HG02763 (cell line): ENCODE measurements at regions not wholly inside any gene's neighbourhood (a gene's known extent, or its start where the extent isn't known, plus 50 kb on each side); places are given as distances from the start of the nearest gene placed in this dataset.
"Not testable (repeated sequence)": the region's sequence is repeated elsewhere in the genome, so short reads cannot be mapped to it uniquely, and the experiment has no call there.

ENCODE experiments used
- ATAC-seq: cut with Tn5 transposase; IDR thresholded peaks from one replicate; pipeline ENCODE4 v1.9.1; 2021; ENCODE audit warnings: mild to moderate bottlenecking, moderate library complexity; ENCODE audit not compliant: unreplicated experiment

GRCh38 chr10:64283621-64284020 is 762.4 kb downstream of the REEP3 start:
- no peak for ATAC-seq

- no peak for ATAC-seq
Observed at GRCh38 chr10:64286533-64286932, 765.3 kb downstream of the REEP3 start.

DNA sequence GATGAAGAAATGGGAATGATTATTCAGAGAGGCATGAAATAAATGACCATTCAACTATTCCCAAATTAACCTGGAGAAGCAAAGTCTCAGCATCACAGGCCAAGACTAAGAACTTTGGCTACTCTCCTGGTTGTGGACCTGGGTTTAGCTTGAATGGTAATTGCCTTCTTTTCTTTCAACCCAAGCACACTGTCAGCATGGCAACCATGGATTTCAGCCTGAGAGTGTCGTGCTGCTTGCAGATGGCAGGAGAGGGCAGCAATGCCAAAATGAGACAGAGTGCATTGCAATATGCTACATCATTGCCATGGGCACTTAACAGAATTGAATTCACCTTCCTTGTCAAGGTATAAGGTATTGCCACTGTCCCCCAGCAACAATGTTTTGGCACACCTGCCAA is 767.2 kb downstream of the REEP3 start:
- ATAC-seq: no peak

DNA sequence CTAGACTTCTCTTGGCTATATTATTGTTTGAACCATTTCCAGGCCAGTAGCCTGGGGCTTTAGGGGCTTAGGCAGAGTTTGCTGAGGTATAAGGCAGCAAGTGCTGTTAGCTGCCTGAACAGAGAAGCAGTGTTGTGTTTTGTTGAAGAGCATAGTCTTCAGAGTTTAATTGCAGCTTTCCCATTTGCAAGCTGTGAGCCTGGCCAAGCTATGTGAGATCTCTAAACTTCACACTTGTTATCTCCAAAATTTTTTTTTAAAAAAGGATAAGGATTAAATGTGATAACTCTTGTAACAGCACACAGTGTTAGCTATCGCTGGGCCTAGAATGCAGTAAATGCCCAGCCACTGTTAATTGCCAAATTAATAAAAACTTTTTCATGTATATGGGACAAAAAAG is 782.4 kb downstream of the REEP3 start:
- no peak for ATAC-seq

DNA sequence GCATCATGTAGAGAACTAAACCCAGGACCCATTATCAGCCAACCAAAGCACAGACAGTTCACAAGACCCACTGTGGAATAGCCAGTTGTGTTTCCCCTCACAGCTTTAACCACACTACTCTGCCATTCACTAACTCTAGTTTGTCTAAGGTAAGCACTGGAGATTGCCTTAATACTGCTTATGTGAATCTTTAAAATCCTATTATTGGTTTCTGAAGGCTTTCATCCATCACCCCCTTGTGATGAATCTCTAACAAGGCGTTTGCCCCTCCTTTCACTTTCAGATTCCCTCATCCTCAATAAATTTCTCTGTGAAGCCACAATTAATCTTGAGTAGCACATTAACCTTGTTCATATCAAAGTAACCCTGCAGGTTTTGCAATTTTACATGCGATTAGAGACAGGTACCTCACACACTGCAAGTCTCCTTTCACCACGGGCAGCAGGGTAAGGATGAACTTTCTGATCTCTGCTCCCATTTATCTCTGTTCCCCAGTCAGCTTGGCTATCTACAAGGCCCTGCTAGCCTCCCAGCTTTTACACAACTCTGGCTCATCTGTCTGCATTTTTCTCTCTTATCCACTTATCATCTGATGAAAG is 785.6 kb downstream of the REEP3 start:
- no peak for ATAC-seq

DNA sequence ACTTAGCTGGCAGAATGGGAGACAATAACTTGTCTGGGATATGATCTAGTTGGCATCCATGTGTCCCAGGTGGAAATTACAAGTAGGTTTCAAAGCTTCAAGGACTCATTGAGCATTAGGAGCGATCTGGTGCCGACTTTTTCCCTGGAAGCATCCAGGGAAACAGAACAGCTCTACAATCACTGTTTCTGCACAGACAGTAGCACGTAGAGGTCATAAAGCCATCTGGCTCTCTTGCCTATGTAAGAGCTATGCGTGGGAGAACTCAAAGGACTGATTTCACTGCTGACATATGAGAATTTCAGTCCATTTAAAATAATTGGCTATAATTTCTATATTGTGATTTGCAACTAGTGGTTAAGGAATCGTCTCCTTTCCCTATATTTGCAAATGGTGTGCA is 791.7 kb downstream of the REEP3 start:
- no peak for ATAC-seq

DNA sequence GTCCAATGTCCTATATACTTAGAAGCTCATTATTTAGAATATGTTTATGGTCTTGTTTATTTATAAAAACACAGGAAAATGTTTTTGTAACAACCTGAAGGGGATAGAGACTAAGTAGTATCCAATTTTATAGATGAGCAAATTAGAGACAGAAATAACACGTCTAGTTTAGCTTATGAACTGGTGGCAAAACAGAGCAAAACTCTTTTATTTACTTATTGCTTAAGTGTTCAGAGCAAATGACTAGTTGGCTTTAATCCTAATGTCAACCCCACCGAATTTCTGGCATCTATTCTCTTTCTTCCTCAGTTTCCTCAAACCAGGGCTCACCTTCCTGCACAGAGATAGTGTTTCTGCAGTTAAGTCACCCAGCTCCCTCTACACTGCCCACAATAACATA is 792.8 kb downstream of the REEP3 start:
- ATAC-seq: no peak

- no peak for ATAC-seq
Observed at GRCh38 chr10:64316416-64316815, 795.2 kb downstream of the REEP3 start.

DNA sequence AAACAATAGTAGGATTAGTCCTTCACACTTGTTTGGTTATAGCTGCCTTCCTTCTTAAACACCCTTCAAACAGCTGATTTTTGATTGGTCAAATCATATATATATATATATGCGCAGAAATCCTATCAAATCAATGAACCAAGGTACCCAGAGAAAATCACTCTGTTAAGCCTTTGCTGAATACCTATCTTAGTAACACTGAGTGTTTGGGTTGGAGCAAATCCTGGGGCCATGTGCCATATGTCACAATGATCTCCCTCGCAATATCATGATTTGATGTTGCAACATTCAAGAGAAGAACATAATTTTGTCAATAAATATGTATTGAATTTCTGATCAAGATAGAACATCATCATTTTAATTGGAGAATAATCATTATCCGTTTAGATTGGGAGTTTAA is 795.6 kb downstream of the REEP3 start:
- ATAC-seq: no peak

GRCh38 chr10:64320448-64320847 is 799.2 kb downstream of the REEP3 start:
- ATAC-seq: no peak

DNA sequence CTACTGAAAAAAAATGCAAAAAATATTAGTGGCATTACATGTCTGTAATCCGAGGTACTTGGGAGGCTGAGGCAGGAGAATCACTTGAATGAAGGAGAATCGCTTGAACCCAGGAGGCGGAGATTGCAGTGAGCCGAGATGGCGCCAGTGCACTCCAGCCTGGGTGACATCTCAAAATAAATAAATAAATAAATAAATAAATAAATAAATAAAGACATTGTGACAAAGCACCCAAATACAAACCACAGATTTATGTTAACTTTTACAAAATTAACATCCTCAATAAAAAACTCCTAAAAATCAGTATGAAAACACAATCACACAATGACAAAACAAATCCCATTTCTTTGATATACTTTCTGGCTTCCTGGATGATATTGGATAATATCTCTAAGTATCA is 808.3 kb downstream of the REEP3 start:
- no peak for ATAC-seq

DNA sequence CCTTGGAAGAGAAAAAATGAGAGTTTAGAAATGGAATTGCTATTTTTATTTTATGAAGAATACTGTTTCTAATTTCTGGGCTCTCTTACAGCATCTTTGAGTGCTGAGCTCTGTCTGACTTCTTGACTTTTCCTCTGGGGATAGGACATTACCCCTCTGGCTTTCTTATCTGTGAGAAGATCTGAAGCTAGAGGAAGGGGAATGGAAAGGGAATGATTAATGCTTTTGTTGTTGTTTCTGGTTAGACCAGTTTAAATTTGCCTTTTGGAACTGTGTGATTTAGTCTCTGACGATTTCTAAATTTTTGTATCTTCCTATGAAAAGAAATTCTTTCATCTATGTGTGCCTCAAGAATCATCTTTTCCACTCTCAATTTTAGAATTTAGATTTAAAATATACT is 811.4 kb downstream of the REEP3 start:
- no peak for ATAC-seq

DNA sequence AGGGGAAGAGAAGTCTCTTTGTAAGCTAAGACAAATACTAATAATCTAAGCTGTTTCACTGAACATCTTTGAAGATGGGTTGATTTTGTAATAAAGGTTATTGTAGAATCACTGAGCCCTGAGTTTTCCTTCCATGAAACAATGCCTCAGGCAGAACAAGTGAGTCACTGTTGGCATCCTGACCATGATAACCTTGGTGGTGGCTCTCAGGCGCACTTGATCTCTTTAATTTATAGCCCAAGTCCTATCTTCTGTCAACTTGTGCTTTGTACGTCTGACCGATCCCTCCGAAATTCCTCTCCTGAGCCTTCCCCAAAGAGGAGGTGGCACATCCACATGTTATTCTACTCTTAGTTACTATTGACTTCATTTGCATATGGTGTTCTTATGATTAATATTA is 812.9 kb downstream of the REEP3 start:
- no peak for ATAC-seq

DNA sequence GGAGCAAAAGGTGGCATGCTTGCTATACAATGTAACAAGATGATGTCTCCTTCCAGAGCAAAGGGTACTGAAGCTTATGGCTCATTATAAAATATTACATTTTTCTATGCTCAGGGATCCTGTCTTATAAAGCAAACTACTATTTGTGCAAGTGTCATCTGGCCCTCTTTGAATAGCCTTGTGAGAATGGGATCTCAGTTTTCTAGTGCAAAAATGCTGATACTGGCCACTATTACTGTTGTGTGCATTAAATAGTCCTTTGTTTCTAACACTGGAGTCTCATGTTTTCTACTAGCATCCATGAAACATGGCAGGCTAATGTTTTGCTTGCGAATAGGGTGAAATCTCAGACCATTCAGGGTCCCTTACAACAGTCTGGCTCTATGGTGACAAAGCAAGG is 823.0 kb downstream of the REEP3 start:
- ATAC-seq: no peak

DNA sequence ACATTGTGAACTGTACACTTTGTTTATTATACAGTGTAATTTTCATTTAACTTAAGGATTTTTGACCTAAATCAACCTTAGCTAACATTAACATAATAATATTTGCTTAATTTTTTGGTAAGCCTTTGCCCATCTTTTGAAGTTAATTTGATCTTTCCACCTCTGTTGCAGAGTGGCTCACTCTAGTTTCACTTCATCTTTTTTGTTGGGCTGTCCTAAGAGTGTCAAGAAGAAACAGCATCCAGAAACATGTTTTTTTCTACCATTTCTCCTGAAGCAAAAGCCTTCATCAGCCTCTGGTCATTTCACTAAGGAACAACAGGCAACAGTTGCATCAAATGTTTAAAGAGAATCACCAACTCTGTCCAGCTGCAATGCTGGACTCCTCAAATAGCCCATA is 824.7 kb downstream of the REEP3 start:
- no peak for ATAC-seq

DNA sequence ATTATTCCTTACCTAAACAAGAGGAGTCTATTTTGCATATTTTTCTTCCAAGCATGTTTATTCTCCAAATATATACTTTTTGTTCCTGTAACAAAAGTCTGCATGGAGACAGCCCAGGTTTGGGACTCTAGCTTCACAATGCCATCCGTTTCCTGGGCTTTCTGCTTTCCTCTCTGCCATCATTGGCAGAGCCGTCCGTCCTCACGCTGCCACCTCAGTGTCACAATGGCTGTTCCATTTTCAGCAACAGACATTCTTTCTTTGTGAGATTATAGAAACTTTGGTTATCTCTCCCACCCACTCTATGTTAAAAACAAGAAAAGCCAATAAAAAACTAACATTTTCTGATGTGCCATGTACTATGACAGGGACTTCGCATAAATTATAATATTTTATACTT is 825.2 kb downstream of the REEP3 start:
- no peak for ATAC-seq

DNA sequence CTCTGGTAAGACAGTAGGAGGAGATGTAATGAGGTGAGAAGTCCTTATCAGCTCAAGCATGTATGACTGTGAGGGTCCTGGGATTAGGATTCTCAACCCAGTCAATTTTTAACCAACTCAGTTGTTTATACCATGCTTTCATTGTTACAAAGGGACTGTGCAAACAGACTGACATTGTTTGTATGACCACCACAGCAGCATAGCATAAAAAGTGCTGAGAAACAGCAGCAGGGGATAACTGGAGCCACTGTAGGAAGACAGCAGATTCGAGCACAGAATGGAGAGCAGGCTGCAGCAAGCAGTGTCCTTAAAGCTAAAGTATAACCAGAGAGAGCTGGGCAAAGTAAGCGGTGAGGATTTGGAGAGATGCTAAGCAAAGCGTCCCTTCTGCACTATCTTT is 829.5 kb downstream of the REEP3 start:
- ATAC-seq: no peak

DNA sequence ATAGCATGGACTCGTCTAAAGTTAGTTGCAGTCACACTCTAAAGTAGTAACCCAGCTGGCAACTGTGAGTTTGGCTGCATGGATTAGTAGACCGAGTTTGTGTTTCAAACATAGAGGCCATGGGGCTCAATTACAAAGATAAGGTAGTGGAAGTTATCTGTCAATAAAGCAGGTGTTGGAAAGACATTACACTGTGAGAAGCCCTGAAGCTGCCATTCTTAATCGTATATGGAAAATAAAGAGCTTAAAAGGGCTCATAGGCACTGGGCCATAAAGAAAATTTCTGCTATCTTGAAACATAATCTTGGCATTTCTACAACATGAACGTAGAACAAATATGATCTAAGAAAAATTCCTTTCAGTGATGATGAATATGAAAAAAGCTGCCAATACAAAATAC is 837.7 kb downstream of the REEP3 start:
- ATAC-seq: no peak

- ATAC-seq: not testable (repeated sequence)
Observed at GRCh38 chr10:64360240-64360639, 839.0 kb downstream of the REEP3 start.

- no peak for ATAC-seq
Observed at GRCh38 chr10:64363687-64364086, 842.5 kb downstream of the REEP3 start.

DNA sequence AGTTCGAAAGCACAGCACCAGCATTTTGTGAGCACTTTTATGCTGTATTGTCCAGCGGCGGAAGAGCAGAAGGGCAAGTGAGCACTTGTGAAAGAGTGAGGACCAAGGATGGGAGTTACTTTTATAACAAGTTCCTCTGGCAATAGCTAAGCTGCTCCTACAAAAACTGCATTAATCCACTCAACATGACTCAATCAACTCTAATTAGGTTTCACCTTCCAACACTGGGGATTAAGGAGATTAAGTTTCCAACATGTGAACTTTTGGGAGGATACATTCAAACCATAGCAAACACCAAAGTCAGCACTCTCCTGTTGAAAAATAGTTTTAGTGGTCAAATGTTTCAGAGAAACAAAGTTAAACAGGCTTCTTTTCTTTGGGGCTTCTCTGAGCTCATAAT is 844.5 kb downstream of the REEP3 start:
- ATAC-seq: no peak

DNA sequence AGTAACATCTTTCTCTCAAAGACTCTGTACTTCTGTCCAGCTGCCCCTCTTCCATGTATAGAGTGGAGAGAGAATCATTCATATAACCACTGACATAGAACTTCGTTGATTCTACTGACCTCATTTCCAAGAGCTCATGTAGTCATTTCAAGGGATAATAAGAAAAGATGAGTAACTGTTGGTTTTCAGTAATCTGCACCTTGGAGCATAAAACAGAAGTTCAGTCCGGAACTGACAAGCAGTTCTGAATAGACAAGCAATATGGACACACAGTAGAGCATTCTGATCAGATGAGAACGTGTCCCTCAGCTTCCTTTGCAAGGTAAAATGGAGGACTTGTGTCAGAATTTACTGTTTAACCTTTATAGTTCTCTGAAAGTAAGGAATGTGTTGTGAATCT is 847.1 kb downstream of the REEP3 start:
- no peak for ATAC-seq

DNA sequence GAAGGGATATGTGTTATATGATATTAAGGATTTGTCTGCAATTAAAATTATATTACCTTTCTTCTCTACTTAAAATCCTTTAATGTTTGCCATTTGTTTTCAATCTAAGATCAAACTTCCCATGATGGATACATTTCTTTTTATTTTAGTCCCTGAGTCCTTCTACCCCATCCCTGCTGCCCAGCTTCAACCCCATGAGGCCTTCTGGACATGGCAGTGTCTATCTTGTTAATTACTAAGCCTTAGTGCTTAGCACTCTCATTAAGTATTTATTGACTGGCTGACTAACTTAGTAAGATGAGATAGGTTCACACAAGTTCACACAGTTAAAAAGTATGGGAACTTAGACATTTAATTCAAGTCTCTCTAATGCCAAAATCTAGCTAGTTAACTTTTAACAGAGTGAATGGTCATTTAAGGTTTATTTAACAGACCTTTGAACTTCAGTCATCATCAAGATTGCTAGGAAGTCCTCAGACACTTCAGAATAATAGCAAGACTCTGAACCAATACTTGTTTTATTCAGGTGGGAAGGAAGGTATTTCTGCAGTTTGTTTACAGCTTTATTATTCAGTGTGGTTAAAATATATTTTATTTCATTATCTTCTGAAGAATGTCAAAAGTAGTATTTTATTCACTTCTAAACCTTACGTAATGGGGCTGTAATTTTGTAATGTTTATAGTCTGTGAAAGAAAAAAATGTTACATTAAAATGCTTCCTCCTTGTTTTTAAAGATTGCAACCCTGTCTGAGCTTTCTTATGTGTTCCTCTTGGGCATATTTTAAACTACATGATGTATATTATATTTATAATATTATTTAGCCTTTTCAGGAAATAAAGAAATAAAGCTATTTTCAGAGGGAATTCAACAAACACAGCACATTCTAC is 848.9 kb downstream of the REEP3 start:
- no peak for ATAC-seq
